Activated naive CD4-positive, alpha-beta T cell treated with anti-CD3 and anti-CD28 coated beads, Interleukin-2, amount 50 U/mL, for 24 hours (primary cell): ENCODE measurements at regions not wholly inside any gene's neighbourhood (a gene's known extent, or its start where the extent isn't known, plus 50 kb on each side); places are given as distances from the start of the nearest gene placed in this dataset.
"Not testable (repeated sequence)": the region's sequence is repeated elsewhere in the genome, so short reads cannot be mapped to it uniquely, and the experiment has no call there.

Experiments
- H3K27ac Mint-ChIP-seq: one replicate; pipeline ENCODE4 v1.8.0; 2021; ENCODE audit warnings: mild to moderate bottlenecking, mixed read lengths
- H3K27me3 Mint-ChIP-seq: one replicate; pipeline ENCODE4 v1.8.0; 2021; ENCODE audit warnings: mixed read lengths
- H3K36me3 Mint-ChIP-seq: one replicate; pipeline ENCODE4 v1.8.0; 2021; ENCODE audit warnings: mixed read lengths
- H3K4me1 Mint-ChIP-seq: one replicate; pipeline ENCODE4 v1.8.0; 2021; ENCODE audit warnings: mixed read lengths
- H3K4me3 Mint-ChIP-seq: one replicate; pipeline ENCODE4 v1.8.0; 2021; ENCODE audit warnings: mild to moderate bottlenecking, mixed read lengths
- H3K9me3 Mint-ChIP-seq: one replicate; pipeline ENCODE4 v1.8.0; 2021; ENCODE audit warnings: mixed read lengths

DNA sequence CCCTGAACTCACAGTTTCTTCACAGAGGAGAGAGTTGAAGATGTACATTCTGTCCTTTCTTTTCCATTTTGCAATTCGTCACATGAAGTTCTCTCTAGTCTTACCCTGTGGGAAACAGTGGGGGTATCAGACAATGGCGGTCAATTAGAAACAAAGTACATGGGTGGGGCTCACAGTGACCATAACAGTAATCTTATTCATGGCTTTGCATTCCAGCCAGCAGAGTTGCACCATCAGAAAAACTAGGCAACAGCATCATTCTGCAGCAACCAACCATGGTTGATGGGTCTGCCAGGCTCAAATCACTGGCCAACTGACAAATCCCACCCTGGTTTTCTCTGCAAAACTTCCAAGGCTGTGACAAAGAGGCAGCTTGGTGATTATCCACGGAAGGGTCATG, 414.7 kb upstream of the TSPY4 start:
- not testable (repeated sequence) for H3K27me3 Mint-ChIP-seq, H3K36me3 Mint-ChIP-seq, H3K4me3 Mint-ChIP-seq, H3K9me3 Mint-ChIP-seq, H3K4me1 Mint-ChIP-seq, H3K27ac Mint-ChIP-seq
